ENCODE measurements at regions not wholly inside any gene's neighbourhood (a gene's known extent, or its start where the extent isn't known, plus 50 kb on each side); places are given as distances from the start of the nearest gene placed in this dataset.

- TF ChIP-seq CTCF (IDR thresholded peaks at IDR 0.05) (no peak), POLR2A (IDR thresholded peaks at IDR 0.05) (no peak)
Observed at GRCh38 chr5:98072921-98073320, 700.5 kb upstream of the RGMB start.
